ENCODE measurements at regions not wholly inside any gene's neighbourhood (a gene's known extent, or its start where the extent isn't known, plus 50 kb on each side); places are given as distances from the start of the nearest gene placed in this dataset.

DNA sequence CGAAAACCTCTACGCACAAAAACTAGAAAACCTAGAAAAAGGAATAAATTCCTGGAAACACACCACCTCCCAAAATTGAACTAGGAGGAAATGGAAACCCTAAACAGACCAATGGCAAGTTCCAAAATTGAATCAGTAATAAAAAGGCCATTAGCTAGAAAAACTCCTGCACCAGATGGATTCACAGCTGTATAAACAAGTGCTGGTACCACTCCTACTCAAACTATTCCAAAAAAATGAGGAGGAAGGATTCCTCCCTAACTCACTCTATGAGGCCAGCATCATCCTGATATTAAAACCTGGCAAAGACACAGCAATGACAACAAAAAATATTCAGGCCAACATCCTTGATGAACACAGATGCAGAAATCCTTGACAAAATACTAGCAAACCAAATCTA is 228.2 kb downstream of the CHRM2 start:
- DNase-seq: no peak
- no peaks in the 10 kb centered on the region for H3K9me2 ChIP-seq
- H3K4me3 ChIP-seq (ENCODE audit: low read depth in 2 of 2, low read length in 1 of 2): no peak overlapping the region
- H3K27me3 ChIP-seq (ENCODE audit: insufficient read depth): no peaks in the 10 kb centered on the region
- H3K9me3 ChIP-seq: no peaks in the 10 kb centered on the region
- no peaks in the 10 kb centered on the region for H4K20me1 ChIP-seq (ENCODE audit: insufficient read depth)
- H3K79me2 ChIP-seq (ENCODE audit: insufficient read depth): no peaks in the 10 kb centered on the region
- ChIA-PET CTCF (no interaction called here), POLR2A (no interaction called here)
- no peaks in the 10 kb centered on the region for H3K36me3 ChIP-seq (replicated peaks in 1 of 2; ENCODE audit: control insufficient read depth in 1 of 2, insufficient read depth in 2 of 2, low read length in 1 of 2)
- H3K9ac ChIP-seq: no peak overlapping the region
- H3K4me2 ChIP-seq: no peak overlapping the region
- no peak for TF ChIP-seq YY1 (IDR thresholded peaks at IDR 0.05; ENCODE audit: low read depth)
- 73% methylated on average over 2 of the region's 2 CpGs for WGBS (ENCODE audit: low lambda C conversion rate)
- H3K4me1 ChIP-seq (ENCODE audit: control insufficient read depth in 1 of 2, insufficient read depth in 2 of 2, low read depth in 1 of 2, low read length in 1 of 2): no peaks in the 10 kb centered on the region
- no peak overlapping the region for H3K27ac ChIP-seq (ENCODE audit: low read depth in 2 of 2, low read length in 1 of 2)
- H2AFZ ChIP-seq (ENCODE audit: low read depth): no peak overlapping the region
- H3F3A ChIP-seq (replicated peaks; ENCODE audit: insufficient read depth): no peaks in the 10 kb centered on the region

DNA sequence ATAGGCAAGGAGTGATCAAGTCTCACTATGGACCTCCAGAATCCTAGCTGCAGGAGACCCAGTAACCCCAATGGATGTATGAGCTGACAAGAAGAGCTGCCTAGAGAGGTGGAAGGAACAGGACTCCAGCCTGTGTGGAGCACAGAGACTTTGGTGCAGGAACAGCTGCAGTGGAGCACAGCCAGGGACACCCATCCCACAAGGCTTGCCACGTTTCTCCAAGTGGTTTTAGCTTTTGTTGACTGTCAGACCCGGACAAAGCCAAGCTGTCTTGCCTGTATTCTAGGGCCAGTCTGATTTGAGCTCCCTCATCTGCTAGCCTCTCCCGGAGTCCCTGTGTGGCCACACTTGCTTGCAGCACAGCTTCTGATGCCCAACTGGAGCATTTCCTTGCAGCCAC is 224.7 kb downstream of the CHRM2 start:
- Histone ChIP-seq H3K9me2 (no peaks in the 10 kb centered on the region), H3K79me2 (ENCODE audit: insufficient read depth) (no peaks in the 10 kb centered on the region), H3K9ac (no peak overlapping the region), H3K4me2 (no peak overlapping the region), H2AFZ (ENCODE audit: low read depth) (no peak overlapping the region), H3K27me3 (ENCODE audit: insufficient read depth) (no peaks in the 10 kb centered on the region), H3K9me3 (no peaks in the 10 kb centered on the region), H3K4me3 (ENCODE audit: low read depth in 2 of 2, low read length in 1 of 2) (no peak overlapping the region), H3K36me3 (replicated peaks in 1 of 2; ENCODE audit: control insufficient read depth in 1 of 2, insufficient read depth in 2 of 2, low read length in 1 of 2) (no peaks in the 10 kb centered on the region), H3K27ac (ENCODE audit: low read depth in 2 of 2, low read length in 1 of 2) (no peak overlapping the region), H3K4me1 (ENCODE audit: control insufficient read depth in 1 of 2, insufficient read depth in 2 of 2, low read depth in 1 of 2, low read length in 1 of 2) (no peaks in the 10 kb centered on the region), H3F3A (replicated peaks; ENCODE audit: insufficient read depth) (no peaks in the 10 kb centered on the region), H4K20me1 (ENCODE audit: insufficient read depth) (no peaks in the 10 kb centered on the region)
- DNase-seq: no peak
- 34% methylated on average over 3 of the region's 3 CpGs for WGBS (ENCODE audit: low lambda C conversion rate)
- POLR2A ChIA-PET: interaction anchor here (0.6 kb wide), 1 partner anchor 151 kb away, joined by 4 read pairs; no protein-coding TSS in a partner anchor
- CTCF ChIA-PET: interaction anchor here (0.9 kb wide), 2 partner anchors 219 to 1293 kb away, joined by 3 to 4 read pairs; no protein-coding TSS in a partner anchor
- TF ChIP-seq RFX5 (IDR thresholded peaks at IDR 0.05; ENCODE audit: low read length): no peak
- TF ChIP-seq, protein P1, sequence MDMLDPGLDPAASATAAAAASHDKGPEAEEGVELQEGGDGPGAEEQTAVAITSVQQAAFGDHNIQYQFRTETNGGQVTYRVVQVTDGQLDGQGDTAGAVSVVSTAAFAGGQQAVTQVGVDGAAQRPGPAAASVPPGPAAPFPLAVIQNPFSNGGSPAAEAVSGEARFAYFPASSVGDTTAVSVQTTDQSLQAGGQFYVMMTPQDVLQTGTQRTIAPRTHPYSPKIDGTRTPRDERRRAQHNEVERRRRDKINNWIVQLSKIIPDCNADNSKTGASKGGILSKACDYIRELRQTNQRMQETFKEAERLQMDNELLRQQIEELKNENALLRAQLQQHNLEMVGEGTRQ (IDR thresholded peaks at IDR 0.05; ENCODE audit: borderline replicate concordance, low read depth, low read length): no peak
- TF ChIP-seq TEAD4 (IDR thresholded peaks at IDR 0.05; ENCODE audit: borderline replicate concordance, insufficient read depth): no peak
- no peak for TF ChIP-seq RXRA (IDR thresholded peaks at IDR 0.05; ENCODE audit: borderline replicate concordance, low read depth)
- TF ChIP-seq, protein P2, sequence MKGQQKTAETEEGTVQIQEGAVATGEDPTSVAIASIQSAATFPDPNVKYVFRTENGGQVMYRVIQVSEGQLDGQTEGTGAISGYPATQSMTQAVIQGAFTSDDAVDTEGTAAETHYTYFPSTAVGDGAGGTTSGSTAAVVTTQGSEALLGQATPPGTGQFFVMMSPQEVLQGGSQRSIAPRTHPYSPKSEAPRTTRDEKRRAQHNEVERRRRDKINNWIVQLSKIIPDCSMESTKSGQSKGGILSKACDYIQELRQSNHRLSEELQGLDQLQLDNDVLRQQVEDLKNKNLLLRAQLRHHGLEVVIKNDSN (IDR thresholded peaks at IDR 0.05; ENCODE audit: borderline replicate concordance, low read depth): no peak
- TF ChIP-seq, protein P3, sequence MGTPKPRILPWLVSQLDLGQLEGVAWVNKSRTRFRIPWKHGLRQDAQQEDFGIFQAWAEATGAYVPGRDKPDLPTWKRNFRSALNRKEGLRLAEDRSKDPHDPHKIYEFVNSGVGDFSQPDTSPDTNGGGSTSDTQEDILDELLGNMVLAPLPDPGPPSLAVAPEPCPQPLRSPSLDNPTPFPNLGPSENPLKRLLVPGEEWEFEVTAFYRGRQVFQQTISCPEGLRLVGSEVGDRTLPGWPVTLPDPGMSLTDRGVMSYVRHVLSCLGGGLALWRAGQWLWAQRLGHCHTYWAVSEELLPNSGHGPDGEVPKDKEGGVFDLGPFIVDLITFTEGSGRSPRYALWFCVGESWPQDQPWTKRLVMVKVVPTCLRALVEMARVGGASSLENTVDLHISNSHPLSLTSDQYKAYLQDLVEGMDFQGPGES (IDR thresholded peaks at IDR 0.05; ENCODE audit: low read depth, low read length): no peak
- TF ChIP-seq EZH2phosphoT487 (IDR thresholded peaks at IDR 0.05; ENCODE audit: borderline replicate concordance, low read depth): no peak
- TF ChIP-seq, protein P4, sequence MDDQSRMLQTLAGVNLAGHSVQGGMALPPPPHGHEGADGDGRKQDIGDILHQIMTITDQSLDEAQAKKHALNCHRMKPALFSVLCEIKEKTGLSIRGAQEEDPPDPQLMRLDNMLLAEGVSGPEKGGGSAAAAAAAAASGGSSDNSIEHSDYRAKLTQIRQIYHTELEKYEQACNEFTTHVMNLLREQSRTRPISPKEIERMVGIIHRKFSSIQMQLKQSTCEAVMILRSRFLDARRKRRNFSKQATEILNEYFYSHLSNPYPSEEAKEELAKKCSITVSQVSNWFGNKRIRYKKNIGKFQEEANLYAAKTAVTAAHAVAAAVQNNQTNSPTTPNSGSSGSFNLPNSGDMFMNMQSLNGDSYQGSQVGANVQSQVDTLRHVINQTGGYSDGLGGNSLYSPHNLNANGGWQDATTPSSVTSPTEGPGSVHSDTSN (IDR thresholded peaks at IDR 0.05): no peak
- TF ChIP-seq TCF12 (IDR thresholded peaks at IDR 0.05): no peak
- TF ChIP-seq RCOR1 (IDR thresholded peaks at IDR 0.05; ENCODE audit: low read length): no peak
- TF ChIP-seq, protein P5, sequence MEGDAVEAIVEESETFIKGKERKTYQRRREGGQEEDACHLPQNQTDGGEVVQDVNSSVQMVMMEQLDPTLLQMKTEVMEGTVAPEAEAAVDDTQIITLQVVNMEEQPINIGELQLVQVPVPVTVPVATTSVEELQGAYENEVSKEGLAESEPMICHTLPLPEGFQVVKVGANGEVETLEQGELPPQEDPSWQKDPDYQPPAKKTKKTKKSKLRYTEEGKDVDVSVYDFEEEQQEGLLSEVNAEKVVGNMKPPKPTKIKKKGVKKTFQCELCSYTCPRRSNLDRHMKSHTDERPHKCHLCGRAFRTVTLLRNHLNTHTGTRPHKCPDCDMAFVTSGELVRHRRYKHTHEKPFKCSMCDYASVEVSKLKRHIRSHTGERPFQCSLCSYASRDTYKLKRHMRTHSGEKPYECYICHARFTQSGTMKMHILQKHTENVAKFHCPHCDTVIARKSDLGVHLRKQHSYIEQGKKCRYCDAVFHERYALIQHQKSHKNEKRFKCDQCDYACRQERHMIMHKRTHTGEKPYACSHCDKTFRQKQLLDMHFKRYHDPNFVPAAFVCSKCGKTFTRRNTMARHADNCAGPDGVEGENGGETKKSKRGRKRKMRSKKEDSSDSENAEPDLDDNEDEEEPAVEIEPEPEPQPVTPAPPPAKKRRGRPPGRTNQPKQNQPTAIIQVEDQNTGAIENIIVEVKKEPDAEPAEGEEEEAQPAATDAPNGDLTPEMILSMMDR (IDR thresholded peaks at IDR 0.05): no peak
